Skeletal muscle tissue (tissue), 3 donors: ENCODE measurements at regions not wholly inside any gene's neighbourhood (a gene's known extent, or its start where the extent isn't known, plus 50 kb on each side); places are given as distances from the start of the nearest gene placed in this dataset.
"Not testable (repeated sequence)": the region's sequence is repeated elsewhere in the genome, so short reads cannot be mapped to it uniquely, and the experiment has no call there.

Experiments
- H3K27ac ChIP-seq: one replicate; pipeline ENCODE4 v1.7.0; 2013; ENCODE audit warnings: mild to moderate bottlenecking, low read depth, low read length, inconsistent platforms
- H3K27me3 ChIP-seq, 3 donors: one replicate each; pipeline ENCODE4 v1.7.0; 2013; ENCODE audit warnings: low read length in 3 of 3; ENCODE audit not compliant: control insufficient read depth in 3 of 3, insufficient read depth in 3 of 3
- H3K36me3 ChIP-seq, 3 donors: one replicate each; pipeline ENCODE4 v1.7.0; 2013; ENCODE audit warnings: low read length in 3 of 3; ENCODE audit not compliant: control insufficient read depth in 3 of 3, insufficient read depth in 3 of 3
- H3K4me1 ChIP-seq, 3 donors: one replicate each; pipeline ENCODE4 v1.7.0; 2013; ENCODE audit warnings: low read length in 3 of 3, mild to moderate bottlenecking in 3 of 3; ENCODE audit not compliant: control insufficient read depth in 3 of 3, insufficient read depth in 3 of 3
- H3K4me3 ChIP-seq, 3 donors: one replicate each; pipeline ENCODE4 v1.7.0; 2013; ENCODE audit warnings: low read length in 3 of 3
- H3K9ac ChIP-seq, 3 donors: one replicate each; pipeline ENCODE4 v1.7.0; 2013; ENCODE audit warnings: low read length in 3 of 3, mild to moderate bottlenecking in 3 of 3, moderate library complexity in 2 of 3, low read depth in 1 of 3
- H3K9me3 ChIP-seq, 3 donors: one replicate each; pipeline ENCODE4 v1.7.0; 2013; ENCODE audit warnings: low read length in 3 of 3; ENCODE audit not compliant: control insufficient read depth in 3 of 3
- donor health status: Osteomylitis.

DNA sequence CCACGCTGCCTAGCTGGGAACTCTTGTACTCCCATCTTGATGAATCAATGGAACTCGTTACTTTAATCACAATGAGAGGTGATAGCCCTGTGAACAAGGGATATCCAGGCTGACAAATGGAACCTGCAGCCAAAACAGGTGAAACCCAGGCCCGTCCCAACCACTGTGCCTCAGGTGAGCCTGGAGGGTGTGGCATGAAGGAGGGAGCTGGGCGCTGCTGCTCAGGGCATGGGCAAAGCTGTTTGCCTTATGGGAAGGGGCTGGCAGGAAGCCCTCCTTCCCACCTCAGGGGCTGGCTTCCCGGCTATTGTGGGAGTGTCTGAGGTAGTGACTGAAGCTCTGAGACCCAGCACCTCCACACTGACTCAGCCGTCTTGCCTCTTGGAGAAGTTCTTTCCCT lies 209.4 kb upstream of the ATP6AP2 start:
- Histone ChIP-seq H3K4me1 (no peaks in the 10 kb centered on the region), H3K36me3 (no peaks in the 10 kb centered on the region), H3K9ac (no peak overlapping the region), H3K9me3 (peaks cover 0 to 3% (median 0%) of the 10 kb centered on the region in 3 donors), H3K27me3 (peaks cover 0 to 4% (median 0%) of the 10 kb centered on the region in 3 donors), H3K27ac (no peak overlapping the region), H3K4me3 (no peak overlapping the region)

DNA sequence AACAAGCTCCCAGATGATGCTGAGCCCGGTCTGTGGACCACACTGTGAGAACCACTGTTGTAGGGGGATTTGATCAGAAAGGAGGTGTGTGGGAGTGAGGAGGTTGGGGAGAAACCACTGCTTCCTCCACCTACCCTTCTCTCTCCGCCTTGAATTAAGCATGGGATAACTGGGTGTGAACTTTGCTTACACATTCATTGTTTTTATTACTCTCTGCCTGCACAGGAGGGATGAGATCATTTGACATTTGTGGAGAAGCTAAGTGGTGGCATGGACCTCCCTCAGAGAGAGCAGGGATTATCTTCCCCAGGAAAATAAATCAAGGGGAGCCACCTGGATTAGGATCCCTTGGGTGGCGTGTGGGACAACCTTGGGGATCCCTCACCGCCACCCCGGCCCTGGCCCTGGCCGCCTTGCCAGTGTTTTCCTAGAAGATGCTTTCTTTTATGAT lies 212.1 kb upstream of the ATP6AP2 start:
- Histone ChIP-seq H3K4me3 (no peak overlapping the region), H3K9me3 (peaks cover 0 to 9% (median 5%) of the 10 kb centered on the region in 3 donors), H3K9ac (no peak overlapping the region), H3K27ac (no peak overlapping the region), H3K36me3 (no peaks in the 10 kb centered on the region), H3K27me3 (peaks cover 0 to 4% (median 0%) of the 10 kb centered on the region in 3 donors), H3K4me1 (no peaks in the 10 kb centered on the region)

DNA sequence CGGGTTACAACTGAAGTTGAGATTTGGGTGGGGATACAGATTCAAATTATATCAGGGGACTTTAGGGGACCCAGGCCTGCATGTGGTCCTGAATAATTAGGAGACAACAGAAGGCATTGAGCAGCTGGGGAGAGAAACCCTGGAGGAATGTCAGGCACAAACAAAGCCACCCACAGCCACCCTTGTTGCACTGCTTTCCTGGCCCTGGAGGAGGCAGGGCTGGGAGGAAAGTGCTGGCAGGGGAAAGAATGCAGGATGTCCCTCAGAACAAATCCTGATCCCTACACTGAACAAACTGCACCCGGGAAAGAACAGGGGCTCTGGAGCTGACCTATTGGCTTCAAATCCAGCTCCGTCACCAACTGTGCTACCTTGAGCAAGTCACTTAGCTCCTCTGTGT lies 214.1 kb upstream of the ATP6AP2 start:
- Histone ChIP-seq H3K9me3 (peaks cover 0 to 9% (median 5%) of the 10 kb centered on the region in 3 donors), H3K27ac (no peak overlapping the region), H3K36me3 (no peaks in the 10 kb centered on the region), H3K9ac (no peak overlapping the region), H3K4me3 (no peak overlapping the region), H3K27me3 (peaks cover 0 to 4% (median 0%) of the 10 kb centered on the region in 3 donors), H3K4me1 (no peaks in the 10 kb centered on the region)

DNA sequence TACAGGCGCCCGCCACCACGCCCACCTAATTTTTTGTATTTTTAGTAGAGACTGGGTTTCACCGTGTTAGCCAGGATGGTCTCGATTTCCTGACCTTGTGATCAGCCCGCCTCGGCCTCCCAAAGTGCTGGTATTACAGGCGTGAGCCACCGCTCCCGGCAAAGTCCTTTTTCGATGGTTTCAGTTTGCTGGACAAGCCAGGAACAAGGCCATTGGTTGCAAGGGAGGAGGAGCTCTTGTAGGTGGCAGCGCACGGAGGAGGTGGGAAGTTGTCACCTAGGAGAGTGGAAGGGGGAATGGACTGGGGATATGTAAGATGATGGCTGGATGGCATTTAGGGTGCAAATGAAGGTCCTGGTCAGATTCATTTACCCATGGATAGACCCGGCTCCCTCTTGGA lies 218.5 kb upstream of the ATP6AP2 start:
- not testable (repeated sequence) for H3K4me3 ChIP-seq, H3K27ac ChIP-seq, H3K9me3 ChIP-seq, H3K9ac ChIP-seq, H3K4me1 ChIP-seq, H3K27me3 ChIP-seq, H3K36me3 ChIP-seq

DNA sequence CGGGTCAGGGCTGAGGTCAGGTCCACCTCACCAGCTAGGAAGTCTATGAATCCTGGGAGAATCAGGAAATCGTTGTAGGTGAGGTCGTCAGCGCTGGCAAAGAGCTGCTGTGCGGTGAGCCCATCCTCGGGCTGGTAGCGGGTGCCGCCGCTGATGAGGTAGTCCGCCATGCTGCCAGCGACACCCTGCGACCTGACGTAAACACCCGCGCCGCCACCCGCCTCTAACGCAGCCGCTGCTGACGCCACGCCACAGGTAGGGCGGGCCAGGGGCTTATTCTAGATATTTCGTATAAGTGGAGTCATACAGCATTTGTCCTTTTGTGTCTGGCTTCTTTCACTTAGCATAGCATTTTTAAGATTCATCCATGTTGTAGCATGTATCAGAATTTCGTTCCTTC lies 220.2 kb upstream of the ATP6AP2 start:
- Histone ChIP-seq H3K4me3 (no peak overlapping the region), H3K9ac (no peak overlapping the region), H3K4me1 (no peaks in the 10 kb centered on the region), H3K27ac (no peak overlapping the region), H3K27me3 (no peaks in the 10 kb centered on the region), H3K9me3 (peaks cover 0 to 3% (median under 1%) of the 10 kb centered on the region in 3 donors), H3K36me3 (no peaks in the 10 kb centered on the region)

DNA sequence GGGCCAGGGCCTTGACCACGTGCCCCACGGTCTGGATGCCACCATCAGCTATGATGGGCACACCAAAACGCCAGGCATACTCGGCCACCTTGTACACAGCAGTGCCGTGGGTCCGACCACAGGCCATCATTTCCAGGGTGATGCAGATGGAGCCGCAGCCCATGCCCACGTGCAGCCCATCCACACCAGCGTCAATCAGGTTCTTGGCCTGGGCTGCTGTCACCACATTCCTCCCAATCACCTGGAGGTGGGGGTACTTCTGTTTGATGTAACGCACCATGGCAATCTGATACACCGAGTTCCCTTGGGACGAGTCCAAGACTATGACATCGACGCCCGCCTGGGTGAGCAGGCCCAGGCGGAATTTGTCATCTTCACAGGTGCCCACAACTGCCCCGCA lies 221.2 kb upstream of the ATP6AP2 start:
- no peak overlapping the region for H3K4me3 ChIP-seq
- H3K9ac ChIP-seq: no peak overlapping the region
- no peaks in the 10 kb centered on the region for H3K4me1 ChIP-seq
- H3K9me3 ChIP-seq: no peaks in the 10 kb centered on the region
- H3K36me3 ChIP-seq: no peaks in the 10 kb centered on the region
- no peak overlapping the region for H3K27ac ChIP-seq
- H3K27me3 ChIP-seq: no peaks in the 10 kb centered on the region

DNA sequence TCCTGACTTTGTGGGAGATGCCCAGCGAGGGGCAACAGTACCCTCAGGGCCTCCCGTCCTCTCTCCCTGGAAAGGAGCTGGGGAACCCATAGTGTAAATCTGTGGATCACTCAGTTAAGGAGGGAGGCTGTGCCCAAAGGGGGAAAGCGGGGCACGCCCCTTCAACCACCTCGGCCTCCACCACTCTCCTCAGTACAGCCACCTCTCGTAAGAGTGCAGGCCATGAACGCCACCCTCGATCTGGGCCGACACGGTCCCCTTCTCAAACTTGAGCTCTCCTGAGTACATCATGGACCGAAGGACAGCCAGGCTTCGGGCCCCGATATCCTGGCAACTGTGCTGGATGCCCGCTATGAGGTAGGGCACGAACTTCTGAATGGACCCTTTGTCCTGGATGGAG lies 221.8 kb upstream of the ATP6AP2 start:
- no peaks in the 10 kb centered on the region for H3K36me3 ChIP-seq
- no peak overlapping the region for H3K9ac ChIP-seq
- H3K27me3 ChIP-seq: no peaks in the 10 kb centered on the region
- no peak overlapping the region for H3K4me3 ChIP-seq
- H3K9me3 ChIP-seq: no peaks in the 10 kb centered on the region
- no peak overlapping the region for H3K27ac ChIP-seq
- no peaks in the 10 kb centered on the region for H3K4me1 ChIP-seq

DNA sequence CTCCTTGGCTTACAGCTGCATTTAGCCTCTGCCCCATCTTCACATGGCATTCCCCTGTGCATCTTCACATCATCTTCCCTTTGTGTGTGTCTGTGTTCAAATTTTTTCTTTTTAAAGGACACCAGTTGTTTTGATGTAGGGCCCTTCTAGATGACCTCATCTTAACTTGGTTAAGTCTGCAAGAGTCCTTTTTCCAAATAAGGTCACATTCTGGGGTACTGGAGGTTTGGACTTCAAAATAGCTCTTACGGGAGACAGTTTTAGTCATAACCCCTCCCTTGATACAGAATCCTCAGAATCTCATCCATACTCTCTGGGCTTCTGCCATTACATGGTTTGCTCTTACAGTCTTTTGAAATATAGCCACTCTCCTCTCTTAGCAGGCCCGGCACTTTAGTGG lies 231.5 kb upstream of the ATP6AP2 start:
- Histone ChIP-seq H3K9ac (no peak overlapping the region), H3K4me3 (no peak overlapping the region), H3K27ac (no peak overlapping the region), H3K36me3 (no peaks in the 10 kb centered on the region), H3K9me3 (no peaks in the 10 kb centered on the region), H3K27me3 (no peaks in the 10 kb centered on the region), H3K4me1 (no peaks in the 10 kb centered on the region)

DNA sequence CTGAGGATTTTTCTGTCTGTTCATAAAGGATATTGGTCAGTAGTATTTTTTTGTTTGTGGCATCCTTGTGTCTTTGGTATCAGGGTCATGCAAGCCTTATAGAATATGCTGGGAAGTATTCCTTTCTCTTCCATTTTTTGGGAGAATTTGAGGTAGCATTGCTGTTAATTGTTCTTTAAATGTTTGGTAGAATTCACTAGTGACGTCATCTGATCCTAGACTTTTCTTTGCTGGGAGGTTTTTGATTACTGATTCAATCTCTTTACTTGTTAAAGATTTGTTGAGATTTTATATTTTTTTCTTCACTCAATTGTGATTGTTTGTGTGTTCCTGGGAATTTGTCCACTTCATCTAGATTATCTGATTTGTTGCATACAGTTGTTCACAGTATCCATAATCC lies 234.4 kb upstream of the ATP6AP2 start:
- no peak overlapping the region for H3K9ac ChIP-seq
- H3K9me3 ChIP-seq: no peaks in the 10 kb centered on the region
- H3K4me1 ChIP-seq: no peaks in the 10 kb centered on the region
- H3K27me3 ChIP-seq: no peaks in the 10 kb centered on the region
- no peak overlapping the region for H3K4me3 ChIP-seq
- no peaks in the 10 kb centered on the region for H3K36me3 ChIP-seq
- H3K27ac ChIP-seq: no peak overlapping the region

DNA sequence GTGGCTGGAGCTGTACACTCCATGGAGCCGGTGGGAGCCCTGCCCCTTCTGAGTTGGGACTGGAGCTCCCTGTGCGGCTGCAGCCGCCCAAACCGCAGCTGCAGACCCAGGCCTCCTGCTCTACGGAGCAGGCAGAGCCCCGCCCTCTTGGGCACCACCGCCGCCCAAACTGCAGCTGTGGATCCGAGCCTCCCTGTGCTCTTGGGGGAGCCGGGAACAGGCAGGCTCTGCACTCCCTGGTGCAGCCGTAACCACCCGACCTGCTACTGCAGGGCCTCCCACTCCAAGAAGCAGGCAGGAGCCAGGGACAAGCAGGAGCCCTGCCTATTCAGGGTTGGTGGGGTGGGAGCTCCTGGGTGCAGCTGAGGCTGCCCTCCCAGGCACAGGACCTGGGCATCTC lies 237.5 kb upstream of the ATP6AP2 start:
- H3K4me1 ChIP-seq: no peaks in the 10 kb centered on the region
- no peak overlapping the region for H3K4me3 ChIP-seq

DNA sequence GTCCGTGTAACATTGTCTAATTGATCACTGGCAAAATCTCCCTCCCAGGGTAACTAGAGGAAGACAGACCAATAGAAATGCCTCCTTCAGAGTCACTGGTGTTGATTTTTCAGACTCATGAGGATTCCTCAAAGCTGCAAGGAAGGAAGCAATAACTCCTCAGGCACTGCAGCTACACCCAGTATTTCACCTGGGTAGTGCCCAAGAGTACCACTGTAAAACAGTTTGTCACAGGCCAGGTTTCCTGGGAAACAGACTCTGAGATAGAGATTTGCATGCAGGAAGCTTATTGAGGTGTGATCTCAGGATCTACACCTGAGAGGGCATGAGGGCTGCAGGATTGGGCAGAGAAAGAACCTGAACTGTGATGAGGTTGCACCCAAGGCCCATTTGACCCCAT lies 240.7 kb upstream of the ATP6AP2 start:
- no peaks in the 10 kb centered on the region for H3K9me3 ChIP-seq
- H3K36me3 ChIP-seq: no peaks in the 10 kb centered on the region
- no peaks in the 10 kb centered on the region for H3K4me1 ChIP-seq
- H3K27me3 ChIP-seq: peaks cover 0 to 3% (median 0%) of the 10 kb centered on the region in 3 donors
- H3K27ac ChIP-seq: no peak overlapping the region
- no peak overlapping the region for H3K4me3 ChIP-seq
- H3K9ac ChIP-seq: no peak overlapping the region

More for the DNA sequence above, 237.5 kb upstream of the ATP6AP2 start:
- H3K27me3 ChIP-seq: peaks cover 0 to 3% (median 0%) of the 10 kb centered on the region in 3 donors
- no peak overlapping the region for H3K9ac ChIP-seq
- H3K27ac ChIP-seq: no peak overlapping the region
- no peaks in the 10 kb centered on the region for H3K36me3 ChIP-seq
- no peaks in the 10 kb centered on the region for H3K9me3 ChIP-seq
